Bronchial epithelial cell (primary cell): ENCODE measurements at regions not wholly inside any gene's neighbourhood (a gene's known extent, or its start where the extent isn't known, plus 50 kb on each side); places are given as distances from the start of the nearest gene placed in this dataset.

Source experiments
- DNase-seq: peaks from one replicate; pipeline ENCODE4 v3.0.0-alpha.2; 2010; ENCODE audit warnings: low read depth
- FAIRE-seq: peaks from 2 replicates; lab custom pipeline; 2011; peaks lifted over from hg19 to GRCh38; lab: Jason Lieb, UNC
- H3K27me3 ChIP-seq: 2 replicates; pipeline ENCODE4 v1.5.1; 2011; ENCODE audit warnings: low read length; ENCODE audit not compliant: control insufficient read depth, insufficient read depth
- H3K36me3 ChIP-seq: 2 replicates; pipeline ENCODE4 v1.5.1; 2011; ENCODE audit warnings: low read length; ENCODE audit not compliant: control insufficient read depth, insufficient read depth
- H3K4me3 ChIP-seq: 2 replicates; pipeline ENCODE4 v1.5.1; 2011; ENCODE audit warnings: mild to moderate bottlenecking, low read depth, low read length, control low read depth
- TF ChIP-seq, protein P1 (sequence below): IDR thresholded peaks from 2 replicates; pipeline ENCODE4 v1.5.1; 2011; ENCODE audit warnings: mild to moderate bottlenecking, moderate library complexity, low read length, control low read depth, inconsistent platforms; ENCODE audit not compliant: insufficient read depth, severe bottlenecking

DNA sequence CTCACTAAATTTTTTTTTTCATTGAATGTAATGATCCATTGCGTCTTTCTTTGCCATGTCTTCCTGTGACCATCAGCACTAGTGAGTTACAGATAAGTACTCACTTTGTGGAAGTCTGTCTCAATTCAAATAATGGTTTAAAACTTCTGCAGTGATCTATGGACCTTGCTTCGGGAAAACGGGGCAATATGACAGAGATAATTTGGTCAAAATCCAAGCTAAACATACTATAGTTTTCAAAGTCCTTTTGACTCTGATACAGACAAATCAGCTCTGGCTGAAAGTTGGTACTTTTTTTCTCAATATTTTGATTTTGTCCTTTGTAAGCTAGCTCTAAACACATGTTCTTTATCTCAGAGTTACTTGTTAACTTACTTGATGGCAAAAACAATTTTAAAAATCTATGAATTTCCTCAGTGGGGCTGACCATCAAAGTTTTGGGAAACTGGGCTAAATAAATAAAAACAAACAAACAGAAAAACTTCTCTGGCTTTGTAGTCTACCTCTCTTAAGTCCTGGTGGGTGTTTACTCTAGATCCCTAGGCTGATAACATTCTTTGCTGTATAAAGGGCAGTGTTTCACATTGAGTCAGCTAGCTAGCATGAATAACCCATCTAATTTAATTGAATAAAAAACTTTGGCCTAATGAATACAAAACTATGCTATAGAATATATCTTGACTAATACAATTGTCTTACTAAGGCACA, 327.6 kb downstream of the RDH14 start:
- no peak overlapping the region for H3K4me3 ChIP-seq
- H3K36me3 ChIP-seq, result no peaks in the 10 kb centered on the region
- TF ChIP-seq, protein P1, sequence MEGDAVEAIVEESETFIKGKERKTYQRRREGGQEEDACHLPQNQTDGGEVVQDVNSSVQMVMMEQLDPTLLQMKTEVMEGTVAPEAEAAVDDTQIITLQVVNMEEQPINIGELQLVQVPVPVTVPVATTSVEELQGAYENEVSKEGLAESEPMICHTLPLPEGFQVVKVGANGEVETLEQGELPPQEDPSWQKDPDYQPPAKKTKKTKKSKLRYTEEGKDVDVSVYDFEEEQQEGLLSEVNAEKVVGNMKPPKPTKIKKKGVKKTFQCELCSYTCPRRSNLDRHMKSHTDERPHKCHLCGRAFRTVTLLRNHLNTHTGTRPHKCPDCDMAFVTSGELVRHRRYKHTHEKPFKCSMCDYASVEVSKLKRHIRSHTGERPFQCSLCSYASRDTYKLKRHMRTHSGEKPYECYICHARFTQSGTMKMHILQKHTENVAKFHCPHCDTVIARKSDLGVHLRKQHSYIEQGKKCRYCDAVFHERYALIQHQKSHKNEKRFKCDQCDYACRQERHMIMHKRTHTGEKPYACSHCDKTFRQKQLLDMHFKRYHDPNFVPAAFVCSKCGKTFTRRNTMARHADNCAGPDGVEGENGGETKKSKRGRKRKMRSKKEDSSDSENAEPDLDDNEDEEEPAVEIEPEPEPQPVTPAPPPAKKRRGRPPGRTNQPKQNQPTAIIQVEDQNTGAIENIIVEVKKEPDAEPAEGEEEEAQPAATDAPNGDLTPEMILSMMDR, result no peak
- FAIRE-seq (no peak), DNase-seq (peak; percentile 53)
- H3K27me3 ChIP-seq, result no peaks in the 10 kb centered on the region

DNA sequence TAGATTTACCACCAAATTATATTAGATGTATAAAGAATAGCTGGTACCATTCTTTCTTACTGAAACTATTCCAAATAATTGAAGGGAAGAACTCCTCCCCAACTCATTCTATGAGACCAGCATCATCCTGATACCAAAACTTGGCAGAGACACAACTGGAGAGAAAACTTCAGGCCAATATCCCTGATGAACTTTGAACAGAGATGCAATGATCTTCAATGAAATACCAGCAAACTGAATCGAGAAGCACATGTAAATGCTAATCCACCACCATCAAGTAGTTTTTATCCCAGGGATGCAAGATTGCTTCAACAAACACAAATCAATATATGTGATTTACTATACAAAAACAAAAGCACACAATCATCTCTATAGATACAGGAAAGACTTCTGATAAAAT, 329.8 kb downstream of the RDH14 start:
- Histone ChIP-seq H3K27me3 (no peaks in the 10 kb centered on the region), H3K4me3 (no peak overlapping the region), H3K36me3 (no peaks in the 10 kb centered on the region)
- FAIRE-seq, result no peak
- TF ChIP-seq, protein P1, result no peak
- DNase-seq, result no peak

DNA sequence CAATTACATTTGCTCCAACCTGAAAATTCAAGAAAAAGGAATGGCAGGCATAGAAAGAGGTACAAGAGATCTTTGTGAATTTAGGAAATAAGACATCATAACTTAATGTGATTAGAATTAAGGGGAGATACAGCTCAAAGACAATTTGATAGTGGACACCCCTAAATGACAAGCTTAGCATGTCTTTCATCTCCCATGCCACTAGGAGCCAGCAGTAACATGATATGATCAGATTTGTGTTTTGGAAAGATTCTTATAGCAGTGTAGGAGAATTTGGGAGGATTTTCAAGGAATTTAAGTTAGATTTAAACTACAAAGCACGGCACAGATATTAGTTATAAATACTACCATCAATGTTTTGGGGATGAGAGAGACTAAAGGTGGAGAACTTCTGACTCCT, 340.8 kb downstream of the RDH14 start:
- Histone ChIP-seq H3K4me3 (no peak overlapping the region), H3K36me3 (no peaks in the 10 kb centered on the region), H3K27me3 (no peaks in the 10 kb centered on the region)
- peak; percentile 17 for DNase-seq
- TF ChIP-seq, protein P1, result peak; percentile 10
- FAIRE-seq, result no peak

DNA sequence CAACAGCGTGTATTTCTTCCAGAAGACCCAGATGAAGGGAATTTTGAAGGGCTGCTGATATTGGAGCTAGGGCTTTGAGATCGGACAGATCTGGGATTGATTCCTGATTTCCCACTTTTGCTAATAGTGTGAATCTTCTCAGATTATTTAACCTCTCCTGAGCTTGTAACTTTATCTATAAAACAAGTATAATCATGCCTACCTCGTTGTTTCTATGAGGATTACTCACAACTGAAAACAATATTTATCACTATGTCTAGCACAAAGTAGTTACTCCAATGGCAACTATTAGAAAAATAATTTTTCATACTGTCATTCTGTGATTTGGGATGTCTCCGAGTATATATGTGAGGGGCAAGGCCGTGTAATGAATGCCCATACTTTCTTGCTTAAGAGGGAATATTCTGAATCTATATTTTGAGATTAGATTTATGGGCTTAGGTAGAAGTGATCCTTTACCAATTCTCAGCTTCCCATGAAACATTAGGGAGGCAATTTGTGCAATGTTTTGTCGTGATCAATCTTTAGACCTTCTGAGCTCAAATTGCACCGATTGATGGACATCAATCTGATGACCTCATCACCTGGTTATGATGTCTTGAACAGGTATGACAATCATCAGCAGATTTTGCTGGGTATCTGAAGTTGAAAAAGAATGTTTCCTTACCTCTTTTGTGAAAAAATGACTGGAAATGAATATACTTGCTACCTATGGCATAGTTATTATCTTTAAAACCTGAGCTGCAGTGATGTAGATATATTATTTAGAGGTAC, 339.9 kb downstream of the KCNS3 start:
- H3K36me3 ChIP-seq, result no peaks in the 10 kb centered on the region
- FAIRE-seq (no peak), DNase-seq (peak; percentile 85)
- TF ChIP-seq, protein P1, result no peak
- H3K27me3 ChIP-seq, result no peaks in the 10 kb centered on the region
- H3K4me3 ChIP-seq, result no peak overlapping the region

DNA sequence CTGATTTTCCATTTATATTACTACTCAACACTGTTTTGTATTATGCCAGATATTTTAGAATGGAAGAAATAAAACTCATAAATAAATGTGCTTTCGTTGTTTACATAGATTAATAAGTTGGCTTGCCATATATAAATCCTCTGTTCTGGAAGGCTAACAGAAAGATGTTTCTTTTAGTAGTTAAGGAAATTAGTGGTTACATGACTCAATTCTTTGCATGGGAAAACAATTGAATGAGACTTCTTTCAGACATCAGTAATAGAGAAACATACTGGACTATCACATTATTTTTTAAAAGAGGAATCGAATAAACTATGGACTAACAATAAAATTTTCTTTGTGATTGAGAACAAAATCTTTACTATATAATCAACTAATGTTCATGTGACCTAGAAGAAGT, 336.5 kb downstream of the KCNS3 start:
- no peaks in the 10 kb centered on the region for H3K36me3 ChIP-seq
- H3K4me3 ChIP-seq, result no peak overlapping the region
- FAIRE-seq, result no peak
- peak; percentile 72 for DNase-seq
- H3K27me3 ChIP-seq, result no peaks in the 10 kb centered on the region
- TF ChIP-seq, protein P1, result no peak

DNA sequence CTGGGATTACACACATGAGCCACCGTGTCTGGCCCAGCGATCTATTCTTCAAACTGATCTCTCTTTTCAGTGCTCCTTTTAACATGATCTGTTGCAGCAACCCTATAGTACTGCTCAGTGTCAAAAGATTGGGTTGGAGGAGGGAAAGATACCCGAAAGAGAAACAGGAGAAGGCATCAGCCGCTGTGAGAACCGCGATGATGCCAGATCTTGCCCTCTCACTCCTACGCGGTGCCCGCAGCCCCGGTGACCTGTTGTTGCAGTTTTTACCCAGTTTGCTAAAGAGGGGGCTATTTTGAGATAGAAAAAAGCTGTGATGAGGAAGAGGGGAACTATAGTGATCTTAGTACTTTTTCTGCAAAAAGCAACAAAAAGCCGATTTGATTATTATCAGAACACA, 335.5 kb downstream of the KCNS3 start:
- TF ChIP-seq, protein P1, result no peak
- no peak for DNase-seq
- Histone ChIP-seq H3K4me3 (no peak overlapping the region), H3K27me3 (no peaks in the 10 kb centered on the region), H3K36me3 (no peaks in the 10 kb centered on the region)
- FAIRE-seq, result no peak
